GM12873 (cell line): ENCODE measurements at regions not wholly inside any gene's neighbourhood (a gene's known extent, or its start where the extent isn't known, plus 50 kb on each side); places are given as distances from the start of the nearest gene placed in this dataset.

Experiments
- TF ChIP-seq, protein P1 (sequence below): IDR thresholded peaks from 2 replicates; pipeline ENCODE4 v1.5.1; 2012; ENCODE audit warnings: low read depth, mild to moderate bottlenecking, moderate library complexity, low read length, control low read depth; ENCODE audit not compliant: insufficient read depth; ENCODE audit errors: missing control alignments

- TF ChIP-seq, protein P1, sequence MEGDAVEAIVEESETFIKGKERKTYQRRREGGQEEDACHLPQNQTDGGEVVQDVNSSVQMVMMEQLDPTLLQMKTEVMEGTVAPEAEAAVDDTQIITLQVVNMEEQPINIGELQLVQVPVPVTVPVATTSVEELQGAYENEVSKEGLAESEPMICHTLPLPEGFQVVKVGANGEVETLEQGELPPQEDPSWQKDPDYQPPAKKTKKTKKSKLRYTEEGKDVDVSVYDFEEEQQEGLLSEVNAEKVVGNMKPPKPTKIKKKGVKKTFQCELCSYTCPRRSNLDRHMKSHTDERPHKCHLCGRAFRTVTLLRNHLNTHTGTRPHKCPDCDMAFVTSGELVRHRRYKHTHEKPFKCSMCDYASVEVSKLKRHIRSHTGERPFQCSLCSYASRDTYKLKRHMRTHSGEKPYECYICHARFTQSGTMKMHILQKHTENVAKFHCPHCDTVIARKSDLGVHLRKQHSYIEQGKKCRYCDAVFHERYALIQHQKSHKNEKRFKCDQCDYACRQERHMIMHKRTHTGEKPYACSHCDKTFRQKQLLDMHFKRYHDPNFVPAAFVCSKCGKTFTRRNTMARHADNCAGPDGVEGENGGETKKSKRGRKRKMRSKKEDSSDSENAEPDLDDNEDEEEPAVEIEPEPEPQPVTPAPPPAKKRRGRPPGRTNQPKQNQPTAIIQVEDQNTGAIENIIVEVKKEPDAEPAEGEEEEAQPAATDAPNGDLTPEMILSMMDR = no peak
These were observed 560.0 kb downstream of the AMY1C start for GRCh38 chr1:104309673-104310072.

- TF ChIP-seq, protein P1 = no peak
These were observed 566.1 kb downstream of the AMY1C start for GRCh38 chr1:104315823-104316222.

- TF ChIP-seq, protein P1 = no peak
These were observed 572.4 kb downstream of the AMY1C start for GRCh38 chr1:104322131-104322530.

DNA sequence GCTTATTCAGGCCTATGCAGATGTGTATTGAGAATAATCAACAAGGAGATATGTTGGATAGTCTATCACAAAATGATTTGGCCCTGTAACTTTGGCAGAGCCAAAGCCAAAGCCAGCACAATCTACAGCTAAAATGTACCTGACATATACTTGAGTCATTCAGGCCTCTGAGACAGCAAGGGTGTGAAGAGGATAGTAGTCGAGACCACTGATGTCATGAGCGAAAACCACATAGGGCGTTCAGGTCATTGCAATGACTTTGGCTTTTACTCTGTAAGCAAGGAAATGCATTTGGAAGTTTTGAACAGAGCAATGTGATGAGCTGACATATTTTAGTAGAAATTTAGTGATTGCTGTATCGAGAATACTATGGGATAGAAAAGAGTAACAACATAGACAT, 579.6 kb downstream of the AMY1C start:
- TF ChIP-seq, protein P1 = no peak

- TF ChIP-seq, protein P1 = no peak
These were observed 582.1 kb downstream of the AMY1C start for GRCh38 chr1:104331763-104332162.

GRCh38 chr1:104341944-104342343, 592.2 kb downstream of the AMY1C start:
- TF ChIP-seq, protein P1 = no peak

DNA sequence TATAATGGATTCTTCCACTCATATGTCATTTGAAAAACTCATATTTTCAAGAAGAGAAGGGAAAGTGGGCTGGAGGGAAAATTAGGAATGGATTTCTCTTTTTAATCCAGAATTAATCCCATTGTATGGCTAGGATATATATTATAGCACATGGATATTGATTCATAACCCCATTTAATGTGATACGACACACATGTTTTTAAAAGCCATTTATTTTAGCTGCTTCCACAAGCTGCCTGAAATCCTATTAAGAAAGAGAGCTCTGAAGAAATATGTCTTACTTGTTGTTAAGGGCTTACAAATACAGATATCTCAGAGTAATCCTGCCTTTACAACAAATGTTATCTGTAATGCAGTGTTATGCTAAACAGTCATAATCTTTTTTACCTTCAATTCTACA, 598.6 kb downstream of the AMY1C start:
- TF ChIP-seq, protein P1 = no peak
